HG03103 (cell line): ENCODE measurements at regions not wholly inside any gene's neighbourhood (a gene's known extent, or its start where the extent isn't known, plus 50 kb on each side); places are given as distances from the start of the nearest gene placed in this dataset.

ENCODE experiments used
- ATAC-seq: cut with Tn5 transposase; IDR thresholded peaks from one replicate; pipeline ENCODE4 v1.9.1; 2021; ENCODE audit warnings: low read depth; ENCODE audit not compliant: unreplicated experiment

GRCh38 chr2:128368437-128369107 lies 49.9 kb upstream of the HS6ST1 start:
- no peak for ATAC-seq

- no peak for ATAC-seq
Measured at GRCh38 chr2:128369108-128369555, 50.5 kb upstream of the HS6ST1 start.

- no peak for ATAC-seq
Measured at GRCh38 chr2:128369602-128370467, 51.2 kb upstream of the HS6ST1 start.

- no peak for ATAC-seq
Measured at GRCh38 chr2:128370468-128371247, 52.0 kb upstream of the HS6ST1 start.

- ATAC-seq: no peak
Measured at GRCh38 chr2:128371248-128371630, 52.6 kb upstream of the HS6ST1 start.

- peak; percentile 49 for ATAC-seq
Measured at GRCh38 chr2:128371648-128372345, 53.1 kb upstream of the HS6ST1 start.

- ATAC-seq: no peak
Measured at GRCh38 chr2:128372621-128373341, 54.1 kb upstream of the HS6ST1 start.

- no peak for ATAC-seq
Measured at GRCh38 chr2:128373451-128374000, 54.9 kb upstream of the HS6ST1 start.

GRCh38 chr2:128374001-128374710 lies 55.5 kb upstream of the HS6ST1 start:
- no peak for ATAC-seq

- no peak for ATAC-seq
Measured at GRCh38 chr2:128374711-128375413, 56.2 kb upstream of the HS6ST1 start.

GRCh38 chr2:128375454-128375853 lies 56.8 kb upstream of the HS6ST1 start:
- no peak for ATAC-seq

- no peak for ATAC-seq
Measured at GRCh38 chr2:128376241-128377041, 57.8 kb upstream of the HS6ST1 start.

GRCh38 chr2:128377071-128377910 lies 58.6 kb upstream of the HS6ST1 start:
- no peak for ATAC-seq

- no peak for ATAC-seq
Measured at GRCh38 chr2:128378231-128379020, 59.8 kb upstream of the HS6ST1 start.

GRCh38 chr2:128379021-128380015 lies 60.6 kb upstream of the HS6ST1 start:
- no peak for ATAC-seq
